LNCaP clone FGC (cell line): ENCODE measurements at regions not wholly inside any gene's neighbourhood (a gene's known extent, or its start where the extent isn't known, plus 50 kb on each side); places are given as distances from the start of the nearest gene placed in this dataset.

Source experiments
- DNase-seq: peaks from one replicate; pipeline ENCODE4 v3.0.0-alpha.2; 2011; ENCODE audit warnings: low read depth
- H3K4me3 ChIP-seq: 2 replicates; pipeline ENCODE4 v1.5.1; 2011; ENCODE audit warnings: mild to moderate bottlenecking, low read depth, low read length, control low read depth
- TF ChIP-seq, protein P1 (sequence below): IDR thresholded peaks from 2 replicates; pipeline ENCODE4 v1.5.1; 2012; ENCODE audit warnings: mild to moderate bottlenecking; ENCODE audit not compliant: control insufficient read depth, insufficient read depth; ENCODE audit errors: extremely low read depth

DNA sequence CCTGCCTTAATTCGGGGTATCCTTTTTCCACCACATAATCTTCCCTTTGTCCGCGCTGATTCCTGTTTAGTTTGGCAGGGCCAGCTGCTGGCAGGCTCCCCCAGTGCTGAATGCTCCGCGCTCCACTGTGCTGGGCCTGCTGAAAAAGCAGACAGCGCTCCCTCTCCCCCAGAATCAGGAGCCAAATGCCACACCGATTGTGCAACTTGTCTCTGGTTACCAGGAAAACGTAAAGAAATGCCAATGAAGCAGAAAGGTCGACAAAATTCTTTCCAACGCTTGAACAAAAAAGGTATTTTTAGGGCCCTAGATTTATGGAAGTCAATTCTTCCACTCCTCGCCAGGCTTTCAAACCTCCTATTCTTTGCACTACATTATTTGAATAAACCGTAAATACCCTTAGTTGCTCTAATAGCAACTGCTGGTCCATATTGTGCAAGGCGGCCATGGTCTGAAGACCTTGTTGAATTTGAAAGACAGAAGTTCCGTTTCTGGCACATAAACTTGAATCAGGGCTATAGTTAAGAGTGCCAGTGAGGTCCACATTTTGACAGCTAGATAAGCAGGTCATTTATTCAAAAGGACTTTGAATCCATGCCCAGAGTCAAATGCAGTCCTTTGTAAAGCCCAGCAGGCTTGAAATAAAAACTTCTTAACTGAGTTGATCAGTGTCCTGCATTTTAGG lies 206.7 kb upstream of the RFC3 start:
- H3K4me3 ChIP-seq, result no peak overlapping the region
- TF ChIP-seq, protein P1, sequence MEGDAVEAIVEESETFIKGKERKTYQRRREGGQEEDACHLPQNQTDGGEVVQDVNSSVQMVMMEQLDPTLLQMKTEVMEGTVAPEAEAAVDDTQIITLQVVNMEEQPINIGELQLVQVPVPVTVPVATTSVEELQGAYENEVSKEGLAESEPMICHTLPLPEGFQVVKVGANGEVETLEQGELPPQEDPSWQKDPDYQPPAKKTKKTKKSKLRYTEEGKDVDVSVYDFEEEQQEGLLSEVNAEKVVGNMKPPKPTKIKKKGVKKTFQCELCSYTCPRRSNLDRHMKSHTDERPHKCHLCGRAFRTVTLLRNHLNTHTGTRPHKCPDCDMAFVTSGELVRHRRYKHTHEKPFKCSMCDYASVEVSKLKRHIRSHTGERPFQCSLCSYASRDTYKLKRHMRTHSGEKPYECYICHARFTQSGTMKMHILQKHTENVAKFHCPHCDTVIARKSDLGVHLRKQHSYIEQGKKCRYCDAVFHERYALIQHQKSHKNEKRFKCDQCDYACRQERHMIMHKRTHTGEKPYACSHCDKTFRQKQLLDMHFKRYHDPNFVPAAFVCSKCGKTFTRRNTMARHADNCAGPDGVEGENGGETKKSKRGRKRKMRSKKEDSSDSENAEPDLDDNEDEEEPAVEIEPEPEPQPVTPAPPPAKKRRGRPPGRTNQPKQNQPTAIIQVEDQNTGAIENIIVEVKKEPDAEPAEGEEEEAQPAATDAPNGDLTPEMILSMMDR, result no peak

DNA sequence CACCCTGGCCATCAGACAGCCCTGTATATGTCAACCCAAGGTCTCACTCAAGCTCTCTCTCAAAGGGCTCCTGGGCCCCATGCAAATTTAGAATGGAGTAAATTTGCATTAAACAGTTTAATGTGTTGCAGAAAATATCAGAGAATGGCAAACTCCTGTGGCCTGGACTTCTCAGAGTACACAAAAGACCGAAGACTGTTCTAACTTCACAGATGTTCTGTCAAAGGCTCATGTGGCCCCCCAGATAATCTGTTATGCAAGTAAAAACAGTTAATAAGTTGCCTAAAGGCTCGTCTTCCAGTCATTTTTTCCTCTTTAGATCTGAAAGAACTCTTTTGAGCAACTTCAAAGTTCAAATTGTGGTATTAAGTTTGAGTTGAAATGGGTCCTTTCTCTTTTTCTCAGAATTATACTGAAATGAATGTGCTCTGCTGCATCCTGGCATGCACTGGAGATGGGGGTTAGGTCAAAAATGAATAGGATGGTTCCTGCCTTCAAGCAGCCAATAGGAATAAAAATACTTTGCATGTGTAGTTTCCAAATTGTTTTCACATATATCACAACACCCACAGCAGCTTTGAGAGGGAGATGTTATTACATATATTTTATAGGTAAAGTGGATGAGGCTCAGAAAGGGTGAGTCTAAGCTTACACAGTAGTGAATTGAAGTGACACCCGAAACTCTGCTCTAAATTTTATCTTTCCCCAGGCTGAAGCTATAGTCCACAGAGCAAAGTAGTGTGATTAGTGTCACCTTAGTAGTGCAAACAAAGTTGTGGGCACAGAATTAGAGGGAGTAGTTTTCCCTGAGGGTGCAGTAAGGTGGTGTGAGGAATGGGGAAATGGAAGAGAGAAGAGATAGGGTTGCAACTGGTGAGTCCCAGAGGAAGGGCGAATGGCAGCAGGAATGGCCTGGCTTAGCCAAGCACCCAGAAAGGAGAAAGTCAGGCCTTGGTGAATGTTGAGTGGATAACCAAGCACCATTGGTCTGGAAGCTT lies 205.0 kb upstream of the RFC3 start:
- TF ChIP-seq, protein P1, result no peak
- no peak overlapping the region for H3K4me3 ChIP-seq
- DNase-seq, result no peak

More for the DNA sequence above, 206.7 kb upstream of the RFC3 start:
- DNase-seq, result no peak

GRCh38 chr13:33615436-33615835 lies 202.5 kb upstream of the RFC3 start:
- TF ChIP-seq, protein P1, result no peak
- DNase-seq, result no peak
- no peak overlapping the region for H3K4me3 ChIP-seq

DNA sequence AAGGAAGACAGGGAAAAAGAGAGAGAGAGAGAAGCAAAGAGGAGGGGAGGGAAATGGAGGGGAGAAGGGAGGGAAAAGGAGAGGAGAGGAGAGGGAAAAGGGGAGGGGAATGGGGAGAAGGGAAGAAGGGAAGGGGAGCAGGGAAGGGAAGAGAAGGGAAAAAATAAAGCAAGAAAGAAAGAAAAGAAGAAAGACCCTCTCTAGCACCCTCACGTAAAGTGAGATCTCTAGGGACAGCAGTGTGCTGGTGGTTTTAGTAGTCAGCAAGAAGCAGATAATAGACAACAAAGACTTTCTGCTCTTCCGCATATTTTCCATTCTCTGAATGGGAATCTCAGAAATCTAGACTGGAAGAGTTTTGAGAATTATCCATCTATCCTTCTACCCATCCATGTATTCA lies 201.8 kb upstream of the RFC3 start:
- no peak for DNase-seq
- H3K4me3 ChIP-seq, result no peak overlapping the region
- TF ChIP-seq, protein P1, result no peak

DNA sequence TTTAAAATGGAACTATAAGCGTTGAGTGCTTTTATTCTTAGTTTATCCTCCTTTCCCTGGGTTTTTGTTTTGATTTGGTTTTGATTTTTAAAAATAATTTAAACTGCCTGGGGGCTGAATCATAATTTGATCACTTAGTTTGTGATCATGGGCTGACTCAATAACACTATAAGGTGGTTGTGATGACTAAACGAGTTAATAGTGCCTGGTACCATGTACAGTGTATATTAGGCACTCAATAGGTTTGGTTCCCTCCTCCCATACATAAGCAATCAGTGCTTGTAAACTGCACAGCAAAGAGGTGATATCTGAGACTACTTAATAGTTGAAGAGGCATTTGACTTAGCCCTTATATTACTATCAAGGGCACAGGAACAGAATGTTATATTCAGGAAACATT lies 200.9 kb upstream of the RFC3 start:
- DNase-seq, result no peak
- TF ChIP-seq, protein P1, result no peak
- no peak overlapping the region for H3K4me3 ChIP-seq

GRCh38 chr13:33624253-33624652 lies 193.7 kb upstream of the RFC3 start:
- no peak for DNase-seq

More at GRCh38 chr13:33624253-33624652, 193.7 kb upstream of the RFC3 start:
- H3K4me3 ChIP-seq, result no peak overlapping the region
- TF ChIP-seq, protein P1, result no peak
